Neural progenitor cell (in vitro differentiated cells): ENCODE measurements at regions not wholly inside any gene's neighbourhood (a gene's known extent, or its start where the extent isn't known, plus 50 kb on each side); places are given as distances from the start of the nearest gene placed in this dataset.
A peak's percentile ranks its signal among the peaks of the same experiment; 100 is the strongest.

ENCODE experiments used
- DNase-seq: peaks from one replicate; pipeline ENCODE4 v3.0.0-alpha.2; 2016; ENCODE audit warnings: low spot score
- H2AFZ ChIP-seq: fragments of 200-600 bp; sonication (generic); replicated peaks from 2 replicates; pipeline ENCODE4 v1.6.1; 2016; ENCODE audit warnings: antibody characterized with exemption
- H3F3A ChIP-seq: fragments of 200-600 bp; sonication (generic); 2 replicates; pipeline ENCODE4 v1.6.1; 2016; ENCODE audit warnings: antibody characterized with exemption, low read depth
- H3K27ac ChIP-seq: fragments of 200-600 bp; sonication (generic); 2 replicates; pipeline ENCODE4 v1.5.1; 2016; ENCODE audit warnings: mild to moderate bottlenecking
- H3K27me3 ChIP-seq: fragments of 200-600 bp; sonication (generic); 2 replicates; pipeline ENCODE4 v1.6.1; 2016; ENCODE audit warnings: mild to moderate bottlenecking, moderate library complexity
- H3K36me3 ChIP-seq: fragments of 200-600 bp; sonication (generic); 2 replicates; pipeline ENCODE4 v1.5.1; 2016
- H3K4me1 ChIP-seq: fragments of 200-600 bp; sonication (generic); 2 replicates; pipeline ENCODE4 v1.6.1; 2016; ENCODE audit warnings: mixed run types
- H3K4me2 ChIP-seq: fragments of 200-600 bp; sonication (generic); 2 replicates; pipeline ENCODE4 v1.6.1; 2016
- H3K4me3 ChIP-seq: fragments of 200-600 bp; sonication (generic); 2 replicates; pipeline ENCODE4 v1.5.1; 2016
- H3K79me2 ChIP-seq: fragments of 200-600 bp; sonication (generic); 2 replicates; pipeline ENCODE4 v1.6.1; 2016; ENCODE audit warnings: low read depth
- H3K9ac ChIP-seq: fragments of 200-600 bp; sonication (generic); 2 replicates; pipeline ENCODE4 v1.6.1; 2016
- H3K9me3 ChIP-seq: fragments of 200-600 bp; sonication (generic); 2 replicates; pipeline ENCODE4 v1.5.1; 2016; ENCODE audit warnings: low read depth
- H4K20me1 ChIP-seq: fragments of 200-600 bp; sonication (generic); 2 replicates; pipeline ENCODE4 v1.6.1; 2016; ENCODE audit warnings: low read depth
- H3K27ac Mint-ChIP-seq: 3 replicates; pipeline ENCODE4 v1.8.0; 2021; ENCODE audit warnings: mixed read lengths
- H3K27me3 Mint-ChIP-seq: 2 replicates; pipeline ENCODE4 v1.8.0; 2022; ENCODE audit warnings: low read depth, mild to moderate bottlenecking, inconsistent platforms, moderate library complexity, mixed read lengths; ENCODE audit not compliant: insufficient read depth
- H3K36me3 Mint-ChIP-seq: 3 replicates; pipeline ENCODE4 v1.8.0; 2021; ENCODE audit warnings: mixed read lengths
- H3K4me1 Mint-ChIP-seq: 3 replicates; pipeline ENCODE4 v1.8.0; 2021; ENCODE audit warnings: mixed read lengths
- H3K4me3 Mint-ChIP-seq: 3 replicates; pipeline ENCODE4 v1.8.0; 2021; ENCODE audit warnings: mild to moderate bottlenecking, moderate library complexity, mixed read lengths
- H3K9me3 Mint-ChIP-seq: 3 replicates; pipeline ENCODE4 v1.8.0; 2020; ENCODE audit warnings: mixed read lengths
- EZH2 ChIP-seq: fragments of 200-600 bp; sonication (generic); IDR thresholded peaks from 2 replicates; pipeline ENCODE4 v1.6.1; 2017; ENCODE audit warnings: antibody characterized with exemption, mild to moderate bottlenecking, moderate library complexity
- EZH2phosphoT487 ChIP-seq: fragments of 200-600 bp; sonication (generic); IDR thresholded peaks from 2 replicates; pipeline ENCODE4 v1.6.1; 2017; ENCODE audit warnings: antibody characterized with exemption
- TF ChIP-seq, protein P1 (sequence below): fragments of 200-600 bp; sonication (generic); IDR thresholded peaks from 2 replicates; pipeline ENCODE4 v1.5.1; 2017; ENCODE audit warnings: antibody characterized with exemption, mild to moderate bottlenecking

DNA sequence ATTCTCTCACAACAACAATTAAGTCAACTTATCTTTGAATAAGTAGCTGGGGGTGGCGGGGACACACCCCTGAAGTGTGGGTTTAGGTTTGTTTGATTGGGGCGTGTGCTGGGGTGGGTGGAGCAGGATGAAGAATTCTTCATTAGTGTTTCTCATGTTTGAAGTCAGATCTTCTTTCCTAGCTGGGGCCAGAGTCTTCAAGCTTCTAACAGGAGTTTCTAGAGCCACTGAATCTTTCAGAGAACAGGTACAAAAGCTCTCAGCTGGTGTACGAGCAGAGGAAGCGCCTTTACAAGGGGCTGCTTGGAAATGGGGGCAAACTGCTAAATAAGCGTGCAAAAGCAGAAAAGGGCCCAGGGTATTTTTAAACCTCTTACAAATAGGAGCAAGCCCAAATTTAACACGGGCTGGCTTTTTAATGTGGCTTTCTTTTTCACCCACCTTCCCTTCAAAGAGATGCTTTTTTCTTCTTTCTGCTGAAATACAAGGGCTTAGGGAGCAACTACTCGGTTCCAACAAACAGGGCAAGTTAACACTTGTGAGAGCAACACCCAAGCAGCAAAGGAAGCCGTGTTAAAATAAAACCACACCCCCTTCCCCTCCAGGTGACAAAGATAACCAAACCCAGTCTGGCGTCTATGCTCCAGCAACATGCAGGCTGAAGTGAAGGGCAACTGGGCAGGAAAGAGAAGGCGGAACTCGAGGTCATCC lies 86.9 kb upstream of the RASGRP1 start:
- peak overlapping the region; percentile 68 for H2AFZ ChIP-seq
- DNase-seq = no peak
- TF ChIP-seq, protein P1, sequence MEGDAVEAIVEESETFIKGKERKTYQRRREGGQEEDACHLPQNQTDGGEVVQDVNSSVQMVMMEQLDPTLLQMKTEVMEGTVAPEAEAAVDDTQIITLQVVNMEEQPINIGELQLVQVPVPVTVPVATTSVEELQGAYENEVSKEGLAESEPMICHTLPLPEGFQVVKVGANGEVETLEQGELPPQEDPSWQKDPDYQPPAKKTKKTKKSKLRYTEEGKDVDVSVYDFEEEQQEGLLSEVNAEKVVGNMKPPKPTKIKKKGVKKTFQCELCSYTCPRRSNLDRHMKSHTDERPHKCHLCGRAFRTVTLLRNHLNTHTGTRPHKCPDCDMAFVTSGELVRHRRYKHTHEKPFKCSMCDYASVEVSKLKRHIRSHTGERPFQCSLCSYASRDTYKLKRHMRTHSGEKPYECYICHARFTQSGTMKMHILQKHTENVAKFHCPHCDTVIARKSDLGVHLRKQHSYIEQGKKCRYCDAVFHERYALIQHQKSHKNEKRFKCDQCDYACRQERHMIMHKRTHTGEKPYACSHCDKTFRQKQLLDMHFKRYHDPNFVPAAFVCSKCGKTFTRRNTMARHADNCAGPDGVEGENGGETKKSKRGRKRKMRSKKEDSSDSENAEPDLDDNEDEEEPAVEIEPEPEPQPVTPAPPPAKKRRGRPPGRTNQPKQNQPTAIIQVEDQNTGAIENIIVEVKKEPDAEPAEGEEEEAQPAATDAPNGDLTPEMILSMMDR = no peak
- TF ChIP-seq EZH2phosphoT487 (no peak), EZH2 (no peak)

DNA sequence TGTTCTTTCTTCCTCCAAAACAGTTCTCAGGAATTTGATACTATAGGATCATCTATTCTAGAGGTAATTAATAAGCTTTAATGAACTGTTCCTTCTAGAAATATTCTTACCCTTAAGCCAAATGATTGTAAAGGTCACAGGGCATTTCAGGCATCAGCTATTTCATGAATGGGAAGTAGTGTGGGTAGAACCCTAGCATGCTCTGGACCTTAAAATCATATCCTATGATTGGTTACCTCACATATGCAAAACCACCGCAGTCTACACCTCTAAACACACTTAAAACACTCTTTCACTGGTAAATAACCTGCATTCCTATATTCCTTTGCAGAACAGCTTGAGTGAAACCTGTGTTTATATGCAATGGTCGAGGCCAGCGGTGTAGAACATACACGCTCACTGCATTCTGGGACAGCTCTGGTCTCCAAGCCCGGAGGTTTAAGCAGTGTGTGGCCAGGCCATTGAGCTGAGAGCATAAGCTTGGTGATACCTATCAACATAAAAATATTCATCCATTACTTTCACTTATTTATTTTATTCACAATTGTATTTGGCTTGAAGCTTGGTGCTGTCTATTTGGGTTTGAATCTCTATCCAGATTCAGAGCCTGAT lies 87.7 kb upstream of the RASGRP1 start:
- Histone ChIP-seq H3K4me2 (no peak overlapping the region), H3K27me3 (no peaks in the 10 kb centered on the region), H4K20me1 (no peaks in the 10 kb centered on the region), H3K9me3 (no peaks in the 10 kb centered on the region), H2AFZ (no peak overlapping the region), H3F3A (no peaks in the 10 kb centered on the region), H3K36me3 (no peaks in the 10 kb centered on the region), H3K27ac (no peak overlapping the region), H3K4me3 (no peak overlapping the region), H3K4me1 (no peaks in the 10 kb centered on the region), H3K79me2 (no peaks in the 10 kb centered on the region), H3K9ac (no peak overlapping the region)
- Mint-ChIP-seq H3K4me3 (no peak overlapping the region), H3K4me1 (peaks cover 31% of the 10 kb centered on the region), H3K36me3 (no peaks in the 10 kb centered on the region), H3K27me3 (peaks cover 7% of the 10 kb centered on the region), H3K27ac (no peak overlapping the region), H3K9me3 (no peaks in the 10 kb centered on the region)
- DNase-seq = no peak
- TF ChIP-seq, protein P1 = no peak
- TF ChIP-seq EZH2 (no peak), EZH2phosphoT487 (no peak)

More for the DNA sequence above, 86.9 kb upstream of the RASGRP1 start:
- no peak overlapping the region for H3K27ac Mint-ChIP-seq
- H3K4me1 ChIP-seq = no peaks in the 10 kb centered on the region
- no peak overlapping the region for H3K4me2 ChIP-seq
- H3K4me3 Mint-ChIP-seq = no peak overlapping the region
- no peaks in the 10 kb centered on the region for H3K36me3 Mint-ChIP-seq
- H3K9ac ChIP-seq = no peak overlapping the region
- no peaks in the 10 kb centered on the region for H3F3A ChIP-seq
- H3K27me3 ChIP-seq = no peaks in the 10 kb centered on the region
- peaks cover 31% of the 10 kb centered on the region for H3K4me1 Mint-ChIP-seq
- H3K79me2 ChIP-seq = no peaks in the 10 kb centered on the region
- H3K27ac ChIP-seq = no peak overlapping the region
- no peaks in the 10 kb centered on the region for H4K20me1 ChIP-seq
- no peak overlapping the region for H3K4me3 ChIP-seq
- no peaks in the 10 kb centered on the region for H3K9me3 Mint-ChIP-seq
- no peaks in the 10 kb centered on the region for H3K9me3 ChIP-seq
- H3K36me3 ChIP-seq = no peaks in the 10 kb centered on the region
- peaks cover 7% of the 10 kb centered on the region for H3K27me3 Mint-ChIP-seq

DNA sequence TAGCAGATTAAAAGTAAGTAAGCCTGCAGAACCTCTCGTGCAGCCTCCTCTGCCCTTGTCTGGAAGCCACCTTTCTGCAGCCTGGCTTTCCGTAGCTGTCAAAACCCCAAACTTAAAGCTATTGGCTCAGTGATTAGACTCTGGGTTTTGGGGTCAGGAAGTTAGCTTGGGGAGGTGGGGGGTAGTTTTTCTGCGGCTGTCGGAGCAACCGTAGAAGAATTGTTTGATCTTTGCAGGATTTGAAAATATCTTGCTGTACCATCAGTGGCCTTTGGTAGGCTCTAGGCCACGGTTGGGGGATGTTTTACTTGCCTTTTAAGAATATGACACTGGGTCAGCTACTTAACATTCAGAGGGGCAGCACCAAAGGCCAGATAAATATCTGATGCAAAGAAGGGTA lies 88.4 kb upstream of the RASGRP1 start:
- H3K27me3 Mint-ChIP-seq = peaks cover 7% of the 10 kb centered on the region
- Histone ChIP-seq H3K27me3 (no peaks in the 10 kb centered on the region), H3K36me3 (no peaks in the 10 kb centered on the region), H3K27ac (no peak overlapping the region), H3K9me3 (no peaks in the 10 kb centered on the region), H4K20me1 (no peaks in the 10 kb centered on the region), H2AFZ (no peak overlapping the region), H3K9ac (no peak overlapping the region), H3K4me2 (no peak overlapping the region), H3K4me1 (no peaks in the 10 kb centered on the region), H3K79me2 (no peaks in the 10 kb centered on the region), H3F3A (no peaks in the 10 kb centered on the region), H3K4me3 (no peak overlapping the region)
- DNase-seq = no peak
- TF ChIP-seq, protein P1 = no peak
- TF ChIP-seq EZH2 = no peak
- no peak for TF ChIP-seq EZH2phosphoT487
- H3K27ac Mint-ChIP-seq = no peak overlapping the region
- no peak overlapping the region for H3K4me3 Mint-ChIP-seq
- H3K9me3 Mint-ChIP-seq = no peaks in the 10 kb centered on the region
- H3K4me1 Mint-ChIP-seq = peaks cover 31% of the 10 kb centered on the region
- H3K36me3 Mint-ChIP-seq = no peaks in the 10 kb centered on the region
